IMR-90 (cell line): ENCODE measurements at regions not wholly inside any gene's neighbourhood (a gene's known extent, or its start where the extent isn't known, plus 50 kb on each side); places are given as distances from the start of the nearest gene placed in this dataset.

Experiments
- ATAC-seq: fragments of 200-7000 bp; cut with Tn5 transposase; 2 replicates; pipeline ENCODE4 v1.9.1; 2020; ENCODE audit warnings: low read depth, mild to moderate bottlenecking, moderate library complexity
- BruUV-seq: library from RNA; stranded (reverse); fragments of 400-500 nt; replicated peaks from 2 replicates; lab custom pipeline; 2021; lab: Mats Ljungman, UMichigan
- CTCF ChIA-PET: fragments of 300-600 bp; formaldehyde crosslinking; extraction: SDS; loops from one replicate; lab custom pipeline; 2021; ENCODE audit warnings: antibody characterized with exemption; lab: Yijun Ruan, JAX
- POLR2A ChIA-PET: fragments of 300-600 bp; sonication (Branson Sonifier 250); formaldehyde crosslinking; loops from one replicate; lab custom pipeline; 2022; ENCODE audit warnings: antibody characterized with exemption; ENCODE audit not compliant: unreplicated experiment; lab: Charles Lee
- DNase-seq: peaks from one replicate; pipeline ENCODE4 v3.0.0; 2013
- H2AFZ ChIP-seq: replicated peaks from 2 replicates; pipeline ENCODE3; 2013; ENCODE audit warnings: low read length, mild to moderate bottlenecking; ENCODE audit not compliant: poor library complexity
- H2AK5ac ChIP-seq: 2 replicates; pipeline ENCODE4 v1.6.1; 2013; ENCODE audit warnings: low read depth, low read length, inconsistent platforms
- H2AK9ac ChIP-seq: replicated peaks from 2 replicates; pipeline ENCODE3; 2013; ENCODE audit warnings: mild to moderate bottlenecking, low read depth, low read length, moderate library complexity; ENCODE audit not compliant: poor library complexity
- H2BK120ac ChIP-seq: 2 replicates; pipeline ENCODE4 v1.6.1; 2013; ENCODE audit warnings: low read depth, low read length, inconsistent platforms
- H2BK15ac ChIP-seq: 3 replicates; pipeline ENCODE4 v1.6.1; 2013; ENCODE audit warnings: low read depth, low read length, inconsistent platforms
- H2BK20ac ChIP-seq: 2 replicates; pipeline ENCODE4 v1.6.1; 2013; ENCODE audit warnings: low read depth, mild to moderate bottlenecking, inconsistent platforms, low read length, moderate library complexity
- H2BK5ac ChIP-seq: 2 replicates; pipeline ENCODE4 v1.6.1; 2013; ENCODE audit warnings: mild to moderate bottlenecking, low read depth, low read length, inconsistent platforms; ENCODE audit not compliant: poor library complexity, severe bottlenecking
- H3K14ac ChIP-seq: replicated peaks from 2 replicates; pipeline ENCODE4 v1.6.1; 2013; ENCODE audit warnings: low read depth, low read length, inconsistent platforms
- H3K18ac ChIP-seq: 2 replicates; pipeline ENCODE4 v1.6.1; 2013; ENCODE audit warnings: low read depth, low read length, control low read depth
- H3K23ac ChIP-seq: 2 replicates; pipeline ENCODE4 v1.6.1; 2013; ENCODE audit warnings: low read depth, low read length, inconsistent platforms
- H3K27ac ChIP-seq: 2 replicates; pipeline ENCODE4 v1.5.1; 2013; ENCODE audit warnings: mild to moderate bottlenecking, control low read depth, low read length; ENCODE audit not compliant: insufficient read depth
- H3K27me3 ChIP-seq: 2 replicates; pipeline ENCODE4 v1.6.1; 2013; ENCODE audit warnings: low read length; ENCODE audit not compliant: control insufficient read depth, insufficient read depth
- H3K36me3 ChIP-seq: 2 replicates; pipeline ENCODE4 v1.6.1; 2013; ENCODE audit warnings: low read length, mixed read lengths; ENCODE audit not compliant: control insufficient read depth, insufficient read depth
- H3K4ac ChIP-seq: 2 replicates; pipeline ENCODE4 v1.6.1; 2013; ENCODE audit warnings: low read depth, low read length, inconsistent platforms
- H3K4me1 ChIP-seq: 2 replicates; pipeline ENCODE4 v1.6.1; 2013; ENCODE audit warnings: low read length, mixed read lengths; ENCODE audit not compliant: control insufficient read depth, insufficient read depth
- H3K4me2 ChIP-seq: 2 replicates; pipeline ENCODE4 v1.6.1; 2013; ENCODE audit warnings: low read depth, mild to moderate bottlenecking, control low read depth, low read length, moderate library complexity
- H3K4me3 ChIP-seq: 2 replicates; pipeline ENCODE4 v1.5.1; 2013; ENCODE audit warnings: low read depth, mild to moderate bottlenecking, control low read depth, low read length, moderate library complexity; ENCODE audit not compliant: insufficient read depth
- H3K56ac ChIP-seq: 2 replicates; pipeline ENCODE4 v1.6.1; 2013; ENCODE audit warnings: low read length, inconsistent platforms; ENCODE audit not compliant: insufficient read depth; ENCODE audit errors: extremely low read depth
- H3K79me1 ChIP-seq, 2 experiments: 2 replicates each; pipeline ENCODE4 v1.6.1; 2013; ENCODE audit warnings: low read length in 2 of 2, inconsistent platforms in 1 of 2, low read depth in 1 of 2
- H3K9ac ChIP-seq: 2 replicates; pipeline ENCODE4 v1.6.1; 2013; ENCODE audit warnings: low read depth, low read length, control low read depth
- H3K9me1 ChIP-seq: 2 replicates; pipeline ENCODE4 v1.6.1; 2013; ENCODE audit warnings: low read length, inconsistent platforms; ENCODE audit not compliant: insufficient read depth
- H3K9me3 ChIP-seq: 2 replicates; pipeline ENCODE4 v1.6.1; 2013; ENCODE audit warnings: low read length; ENCODE audit not compliant: control insufficient read depth, insufficient read depth
- H4K20me1 ChIP-seq: 2 replicates; pipeline ENCODE4 v1.6.1; 2013; ENCODE audit warnings: low read length, inconsistent platforms; ENCODE audit not compliant: insufficient read depth
- H4K5ac ChIP-seq: 2 replicates; pipeline ENCODE4 v1.6.1; 2013; ENCODE audit warnings: mild to moderate bottlenecking, low read depth, low read length, control low read depth
- H4K8ac ChIP-seq, 2 experiments: 2 replicates each; pipeline ENCODE4 v1.6.1; 2013; ENCODE audit warnings: low read depth in 2 of 2, low read length in 2 of 2, control low read depth in 1 of 2, inconsistent platforms in 1 of 2
- H4K91ac ChIP-seq: 2 replicates; pipeline ENCODE4 v1.6.1; 2013; ENCODE audit warnings: low read depth, low read length, inconsistent platforms; ENCODE audit not compliant: insufficient read depth
- CTCF ChIP-seq: conservative IDR thresholded peaks from 2 replicates; pipeline ENCODE4 v1.5.1; 2012; ENCODE audit warnings: mild to moderate bottlenecking, low read depth, low read length, improper control_type of control experiment
- ELK1 ChIP-seq: fragments of 150-350 bp; IDR thresholded peaks from 2 replicates; pipeline ENCODE4 v1.6.1; 2016; ENCODE audit warnings: low read depth, mild to moderate bottlenecking, low read length, moderate library complexity, borderline replicate concordance
- MAFK ChIP-seq: IDR thresholded peaks from 2 replicates; pipeline ENCODE4 v1.6.1; 2012; ENCODE audit warnings: low read depth, low read length, improper control_type of control experiment
- RAD21 ChIP-seq: IDR thresholded peaks from 2 replicates; pipeline ENCODE4 v1.6.1; 2012; ENCODE audit warnings: low read length, improper control_type of control experiment
- RCOR1 ChIP-seq: IDR thresholded peaks from 2 replicates; pipeline ENCODE4 v1.6.1; 2012; ENCODE audit warnings: mild to moderate bottlenecking, low read length, improper control_type of control experiment; ENCODE audit not compliant: insufficient replicate concordance
- SMC3 ChIP-seq: fragments of 150-350 bp; IDR thresholded peaks from 2 replicates; pipeline ENCODE4 v1.6.1; 2016; ENCODE audit warnings: low read depth, mild to moderate bottlenecking, antibody characterized with exemption, low read length, moderate library complexity
- dilution Hi-C: fragments of 300-500 bp; cut with HindIII; formaldehyde crosslinking; loops from one replicate; pipeline ENCODE4 v1.14.3; 2018; ENCODE audit warnings: low sequenced_read_pairs; ENCODE audit not compliant: unreplicated experiment
- in situ Hi-C: fragments of 300-500 bp; cut with MboI; formaldehyde crosslinking; loops from 3 replicates; pipeline ENCODE4 v1.14.3; 2019; ENCODE audit warnings: low sequenced_read_pairs, inconsistent platforms, mixed read lengths
- intact Hi-C: fragments of 100-400 bp; cut with micrococcal nuclease; formaldehyde crosslinking; loops from 2 replicates; pipeline ENCODE4 v1.10.0; 2022

- no TSS peak for BruUV-seq
- Histone ChIP-seq H3K4me2 (no peak overlapping the region), H2BK15ac (no peak overlapping the region), H4K20me1 (no peaks in the 10 kb centered on the region), H4K91ac (no peak overlapping the region), H2AK9ac (no peak overlapping the region), H3K18ac (no peak overlapping the region), H2AK5ac (no peak overlapping the region), H2BK120ac (no peak overlapping the region), H3K4me3 (no peak overlapping the region), H3K36me3 (no peaks in the 10 kb centered on the region), H3K9ac (no peak overlapping the region), H3K14ac (no peak overlapping the region), H2AFZ (no peak overlapping the region), H4K8ac (no peak overlapping the region), H3K27me3 (no peaks in the 10 kb centered on the region), H4K5ac (no peak overlapping the region), H3K9me1 (no peaks in the 10 kb centered on the region), H3K23ac (no peak overlapping the region), H2BK20ac (no peak overlapping the region), H3K56ac (no peak overlapping the region), H3K9me3 (no peaks in the 10 kb centered on the region), H3K79me1 (no peaks in the 10 kb centered on the region), H3K4me1 (no peaks in the 10 kb centered on the region), H3K4ac (no peak overlapping the region), H2BK5ac (no peak overlapping the region), H3K27ac (no peak overlapping the region)
- CTCF ChIA-PET, result interaction anchor here (1.0 kb wide), 2 partner anchors 579 to 1015 kb away, joined by 3 to 4 read pairs; no protein-coding TSS in a partner anchor
- dilution Hi-C loops (no loop called here), intact Hi-C loops (loop anchor here (1.0 kb wide), 2 partner anchors 579 to 1015 kb away; no protein-coding TSS in a partner anchor), in situ Hi-C loops (loop anchor here (10.0 to 25.0 kb wide), 2 partner anchors 572 to 1014 kb away; no protein-coding TSS in a partner anchor)
- DNase-seq (peak; percentile 21), ATAC-seq (peak; percentile 79)
- no peak for TF ChIP-seq ELK1
- peak; percentile 30 for TF ChIP-seq SMC3
- TF ChIP-seq RAD21, result peak; percentile 57
- TF ChIP-seq CTCF, result peak; percentile 55
- TF ChIP-seq MAFK, result no peak
- no peak for TF ChIP-seq RCOR1
- POLR2A ChIA-PET, result no interaction called here
Observed at GRCh38 chr7:85890244-85890811, 703.5 kb upstream of the SEMA3D start.
